Lower leg skin (tissue), 3 donors: ENCODE measurements at regions not wholly inside any gene's neighbourhood (a gene's known extent, or its start where the extent isn't known, plus 50 kb on each side); places are given as distances from the start of the nearest gene placed in this dataset.

Source experiments
- POLR2A ChIP-seq, 2 donors: fragments of 450-650 bp; IDR thresholded peaks; one replicate each; pipeline ENCODE4 v1.6.1; 2016 to 2017; ENCODE audit warnings: antibody characterized with exemption in 2 of 2, mild to moderate bottlenecking in 1 of 2, moderate library complexity in 1 of 2
- TF ChIP-seq, protein P1 (sequence below), 3 donors: fragments of 450-650 bp; IDR thresholded peaks; one replicate each; pipeline ENCODE4 v1.5.1; 2016; ENCODE audit warnings: antibody characterized with exemption in 3 of 3, mild to moderate bottlenecking in 3 of 3, moderate library complexity in 2 of 3

DNA sequence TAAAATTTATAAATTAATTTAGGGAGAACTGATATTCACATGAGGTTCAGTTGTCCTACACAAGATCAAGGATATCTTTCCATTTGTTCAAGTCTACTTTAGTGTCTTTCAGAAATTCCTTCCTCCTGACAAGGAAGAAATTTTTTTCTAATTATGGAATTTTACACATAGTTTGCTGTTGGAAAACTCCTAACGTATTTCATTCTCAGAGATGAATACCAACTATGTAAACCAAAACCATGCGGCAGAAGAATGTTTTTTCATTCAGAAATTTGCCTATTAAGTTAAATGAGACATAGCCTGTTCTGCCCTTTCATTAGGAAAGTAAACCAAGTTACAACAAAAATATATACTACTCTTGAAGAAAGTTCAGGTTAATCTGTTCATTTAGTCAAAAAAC lies 111.2 kb upstream of the PRDM1 start:
- TF ChIP-seq, protein P1, sequence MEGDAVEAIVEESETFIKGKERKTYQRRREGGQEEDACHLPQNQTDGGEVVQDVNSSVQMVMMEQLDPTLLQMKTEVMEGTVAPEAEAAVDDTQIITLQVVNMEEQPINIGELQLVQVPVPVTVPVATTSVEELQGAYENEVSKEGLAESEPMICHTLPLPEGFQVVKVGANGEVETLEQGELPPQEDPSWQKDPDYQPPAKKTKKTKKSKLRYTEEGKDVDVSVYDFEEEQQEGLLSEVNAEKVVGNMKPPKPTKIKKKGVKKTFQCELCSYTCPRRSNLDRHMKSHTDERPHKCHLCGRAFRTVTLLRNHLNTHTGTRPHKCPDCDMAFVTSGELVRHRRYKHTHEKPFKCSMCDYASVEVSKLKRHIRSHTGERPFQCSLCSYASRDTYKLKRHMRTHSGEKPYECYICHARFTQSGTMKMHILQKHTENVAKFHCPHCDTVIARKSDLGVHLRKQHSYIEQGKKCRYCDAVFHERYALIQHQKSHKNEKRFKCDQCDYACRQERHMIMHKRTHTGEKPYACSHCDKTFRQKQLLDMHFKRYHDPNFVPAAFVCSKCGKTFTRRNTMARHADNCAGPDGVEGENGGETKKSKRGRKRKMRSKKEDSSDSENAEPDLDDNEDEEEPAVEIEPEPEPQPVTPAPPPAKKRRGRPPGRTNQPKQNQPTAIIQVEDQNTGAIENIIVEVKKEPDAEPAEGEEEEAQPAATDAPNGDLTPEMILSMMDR (IDR thresholded peaks at IDR 0.05), result no peak
- no peak for TF ChIP-seq POLR2A (IDR thresholded peaks at IDR 0.05)
